Panc1 (cell line): ENCODE measurements at regions not wholly inside any gene's neighbourhood (a gene's known extent, or its start where the extent isn't known, plus 50 kb on each side); places are given as distances from the start of the nearest gene placed in this dataset.

Source experiments
- CTCF ChIP-seq: fragments of 450-650 bp; IDR thresholded peaks from 2 replicates; pipeline ENCODE4 v1.5.1; 2017; ENCODE audit warnings: mild to moderate bottlenecking
- REST ChIP-seq, 2 experiments: IDR thresholded peaks; 2 replicates each; pipeline ENCODE4 v1.6.1; 2011 to 2012; ENCODE audit warnings: low read depth in 2 of 2, control low read depth in 1 of 2, low read length in 1 of 2, mild to moderate bottlenecking in 1 of 2, moderate library complexity in 1 of 2; ENCODE audit not compliant: insufficient read depth in 1 of 2

- TF ChIP-seq CTCF (no peak), REST (IDR thresholded peaks at IDR 0.05; ENCODE audit: insufficient read depth in 1 of 2, low read depth in 2 of 2, low read length in 1 of 2) (no peak)
These were observed 159.6 kb upstream of the ZNF536 start for GRCh38 chr19:30212574-30212973.
